HG03095 (cell line): ENCODE measurements at regions not wholly inside any gene's neighbourhood (a gene's known extent, or its start where the extent isn't known, plus 50 kb on each side); places are given as distances from the start of the nearest gene placed in this dataset.

Experiments used
- ATAC-seq: cut with Tn5 transposase; IDR thresholded peaks from one replicate; pipeline ENCODE4 v1.9.1; 2021; ENCODE audit warnings: moderate library complexity; ENCODE audit not compliant: unreplicated experiment

- no peak for ATAC-seq
Observed at GRCh38 chr2:6679471-6679870, 186.2 kb downstream of the CMPK2 start.

DNA sequence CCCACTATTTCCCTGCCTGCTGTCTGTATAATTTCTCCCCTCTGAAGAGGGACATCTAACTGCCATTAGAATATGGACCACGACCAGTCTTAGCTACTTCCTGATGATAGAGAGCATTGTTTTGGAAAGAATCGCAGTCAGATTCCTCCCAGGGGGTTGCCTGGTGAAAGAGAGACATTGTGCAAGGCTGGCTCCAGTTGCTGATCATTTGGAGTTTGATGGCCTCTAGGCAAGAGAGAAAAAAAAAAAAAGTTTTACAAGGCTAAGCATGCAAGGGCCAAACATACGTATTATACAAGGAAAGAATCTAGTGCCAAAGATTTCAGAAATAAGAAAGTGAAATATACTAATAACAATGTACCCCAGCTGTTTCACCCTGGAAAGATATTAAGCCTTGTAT, 182.2 kb downstream of the CMPK2 start:
- no peak for ATAC-seq

GRCh38 chr2:6685447-6685846, 180.3 kb downstream of the CMPK2 start:
- ATAC-seq: no peak

DNA sequence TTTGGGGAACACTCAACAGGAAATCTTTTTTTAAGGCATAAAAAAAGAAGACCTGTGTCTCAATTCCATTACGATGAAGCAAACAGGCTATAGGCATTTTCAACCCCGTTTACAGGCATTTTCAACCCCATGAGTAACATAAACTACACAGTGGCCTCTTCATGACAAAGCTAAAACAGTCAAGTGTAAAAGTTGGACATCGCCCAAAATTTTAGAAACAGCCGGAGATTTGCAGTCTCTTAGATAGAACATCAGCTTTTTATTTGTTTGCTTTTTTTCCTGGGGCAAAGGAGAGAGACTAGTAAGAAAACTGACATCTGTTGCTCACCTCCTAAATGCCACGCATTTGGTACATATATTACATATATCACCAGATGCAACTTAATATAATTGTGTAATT, 173.7 kb downstream of the CMPK2 start:
- ATAC-seq: no peak

GRCh38 chr2:6692819-6693218, 172.9 kb downstream of the CMPK2 start:
- ATAC-seq: no peak

DNA sequence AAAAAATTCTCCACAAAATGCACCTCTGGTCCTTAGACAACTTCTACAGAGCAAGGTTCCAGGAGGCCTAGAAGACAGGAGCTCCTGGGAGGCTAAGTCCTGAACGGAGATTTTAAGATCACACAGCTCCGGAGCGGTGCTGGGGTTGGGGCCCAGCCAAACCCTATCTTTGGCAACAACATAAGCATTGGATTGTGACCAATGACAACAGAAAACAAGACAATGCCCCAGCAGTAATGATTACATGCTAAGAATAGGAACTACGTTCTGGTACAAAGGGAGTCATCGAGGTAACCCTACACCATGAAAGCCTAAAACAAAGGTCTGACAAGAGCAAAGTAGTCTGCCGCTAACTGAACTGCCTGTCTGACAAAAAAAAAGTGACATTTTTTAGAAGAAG, 171.2 kb downstream of the CMPK2 start:
- ATAC-seq: no peak

DNA sequence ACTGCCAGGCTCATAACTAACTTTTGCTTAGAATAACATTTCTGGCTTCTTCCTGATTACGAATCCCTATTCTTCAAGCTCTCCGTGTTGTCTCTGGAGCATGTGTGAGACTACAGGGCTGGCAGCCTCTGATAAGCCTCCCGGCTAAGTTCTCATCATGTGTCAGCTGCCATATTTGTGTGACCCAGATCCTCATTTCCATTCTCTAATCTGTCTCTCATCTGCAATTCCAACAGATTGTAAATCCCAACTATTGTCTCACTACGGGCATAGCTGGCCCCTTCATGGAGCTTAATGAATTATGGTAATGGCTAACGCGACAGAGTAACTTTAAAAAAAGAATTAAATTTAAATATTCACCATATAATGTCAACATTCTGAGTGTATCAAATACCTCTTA, 165.4 kb downstream of the CMPK2 start:
- ATAC-seq: no peak

- ATAC-seq: no peak
Observed at GRCh38 chr2:6704077-6704476, 161.6 kb downstream of the CMPK2 start.

- ATAC-seq: no peak
Observed at GRCh38 chr2:6721395-6721794, 144.3 kb downstream of the CMPK2 start.

DNA sequence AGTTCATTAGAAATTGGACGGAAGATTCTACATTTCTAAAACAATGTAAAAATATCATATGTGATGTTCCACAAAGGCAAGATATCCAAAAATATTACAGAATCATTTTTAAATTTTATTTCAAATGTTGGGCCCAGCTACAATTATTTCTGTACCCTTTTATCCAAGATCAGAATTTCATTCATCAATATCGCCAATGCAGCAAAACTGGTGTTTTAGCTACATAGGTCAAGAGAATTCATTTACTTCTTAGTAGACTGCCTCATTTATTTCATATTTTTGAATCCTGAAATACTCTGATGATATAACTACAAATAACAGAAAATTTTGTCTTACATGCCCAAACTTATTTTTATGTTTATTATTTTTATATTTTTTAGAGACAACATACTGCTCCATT, 143.1 kb downstream of the CMPK2 start:
- ATAC-seq: no peak

DNA sequence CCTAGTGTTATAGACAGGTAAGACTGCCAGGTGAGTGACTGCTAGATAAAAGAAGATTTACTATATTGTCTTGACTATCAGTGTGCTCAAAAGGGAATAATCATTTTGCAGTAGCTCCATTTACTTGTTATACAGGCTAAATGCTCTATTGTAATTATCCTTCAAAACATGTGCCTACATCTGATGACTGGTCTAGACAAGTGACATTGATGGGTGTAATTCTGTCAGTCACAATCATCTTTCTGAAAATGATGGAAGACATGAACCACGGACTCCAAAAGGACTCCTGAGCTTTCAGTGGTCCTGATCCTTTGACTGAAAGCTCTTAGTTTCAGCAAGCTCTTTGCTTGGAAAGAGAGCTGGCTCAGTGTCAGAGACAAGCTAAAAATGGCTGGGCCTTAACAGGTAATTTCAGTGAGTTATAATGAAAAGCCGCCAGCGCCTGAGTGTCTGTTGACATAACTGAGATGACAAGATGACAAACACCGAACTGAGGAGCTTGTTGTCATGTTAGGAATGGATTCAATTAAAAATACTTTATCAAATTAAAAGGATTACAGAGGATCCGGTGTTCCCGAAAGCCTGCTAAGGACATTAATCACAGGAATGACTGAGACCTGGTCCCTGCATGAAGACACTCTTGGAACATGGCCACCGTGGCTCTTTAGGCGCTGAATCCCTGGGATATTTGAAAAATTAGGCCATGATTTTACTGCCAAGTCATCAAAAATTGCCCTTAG, 141.7 kb downstream of the CMPK2 start:
- ATAC-seq: no peak

- ATAC-seq: no peak
Observed at GRCh38 chr2:6724605-6725140, 141.0 kb downstream of the CMPK2 start.

- no peak for ATAC-seq
Observed at GRCh38 chr2:6728156-6728555, 137.6 kb downstream of the CMPK2 start.

- ATAC-seq: no peak
Observed at GRCh38 chr2:6730003-6730402, 135.7 kb downstream of the CMPK2 start.

DNA sequence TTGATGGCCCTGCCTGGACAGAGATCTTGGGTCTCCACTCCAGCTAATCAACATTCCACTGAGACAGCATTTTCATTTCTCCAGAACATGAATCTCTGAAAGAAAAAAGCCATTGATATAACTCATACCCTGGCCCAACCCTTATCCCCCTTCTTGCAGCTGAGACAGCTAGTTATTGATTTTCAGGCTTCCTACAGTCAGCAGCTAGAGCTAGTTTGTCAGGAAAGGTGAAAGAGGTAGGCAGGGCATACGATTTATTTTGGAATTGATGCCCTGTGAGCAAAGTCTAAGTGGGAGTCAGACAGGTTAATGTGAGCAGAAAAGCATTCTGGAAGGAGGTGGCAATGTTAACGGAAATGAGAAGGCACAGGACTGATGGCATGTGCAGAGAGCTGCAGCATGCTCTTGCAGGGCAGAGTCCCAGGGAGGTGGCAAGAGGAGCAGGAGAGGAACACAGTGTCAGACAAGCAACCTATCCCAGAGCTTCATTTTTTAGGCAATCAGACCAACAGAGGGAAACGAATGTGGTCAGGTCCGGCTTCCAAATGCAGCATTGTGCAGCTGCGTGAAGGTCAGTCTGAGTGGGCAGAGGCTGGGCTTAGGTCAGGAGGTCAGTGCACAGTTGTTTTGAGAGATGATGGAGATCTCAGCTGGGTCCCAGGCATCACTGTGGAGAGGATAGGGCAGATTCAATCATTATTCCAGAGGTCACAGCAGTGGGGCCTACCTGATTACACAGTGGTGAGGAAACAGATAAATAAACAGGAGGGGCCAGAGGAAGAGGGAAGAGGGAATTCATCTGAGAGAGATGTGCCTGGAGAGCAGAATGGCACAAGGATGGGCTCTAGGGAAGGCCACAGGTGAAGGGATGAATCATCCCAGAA, 134.8 kb downstream of the CMPK2 start:
- ATAC-seq: no peak

GRCh38 chr2:6739547-6739946, 126.2 kb downstream of the CMPK2 start:
- no peak for ATAC-seq

DNA sequence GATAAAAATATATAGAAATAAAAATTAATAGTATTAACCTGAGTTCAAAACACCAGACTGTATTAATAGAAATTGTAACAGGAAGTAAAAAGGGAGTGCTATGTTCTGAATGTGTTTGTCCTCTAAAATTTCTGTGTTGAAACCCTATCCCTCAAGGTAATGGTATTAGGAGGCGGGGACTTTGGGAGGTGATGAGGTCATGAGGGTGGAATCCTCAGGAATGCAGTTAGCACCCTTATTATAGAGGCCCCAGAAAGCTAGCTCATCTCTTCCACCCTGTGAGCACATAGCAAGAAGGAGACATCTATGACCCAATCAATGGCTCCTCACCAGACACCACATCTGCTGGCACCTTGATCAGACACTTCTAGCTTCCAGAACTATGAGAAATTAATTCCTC, 124.5 kb downstream of the CMPK2 start:
- no peak for ATAC-seq

GRCh38 chr2:6744038-6744437, 121.7 kb downstream of the CMPK2 start:
- ATAC-seq: no peak

GRCh38 chr2:6747433-6747832, 118.3 kb downstream of the CMPK2 start:
- no peak for ATAC-seq

DNA sequence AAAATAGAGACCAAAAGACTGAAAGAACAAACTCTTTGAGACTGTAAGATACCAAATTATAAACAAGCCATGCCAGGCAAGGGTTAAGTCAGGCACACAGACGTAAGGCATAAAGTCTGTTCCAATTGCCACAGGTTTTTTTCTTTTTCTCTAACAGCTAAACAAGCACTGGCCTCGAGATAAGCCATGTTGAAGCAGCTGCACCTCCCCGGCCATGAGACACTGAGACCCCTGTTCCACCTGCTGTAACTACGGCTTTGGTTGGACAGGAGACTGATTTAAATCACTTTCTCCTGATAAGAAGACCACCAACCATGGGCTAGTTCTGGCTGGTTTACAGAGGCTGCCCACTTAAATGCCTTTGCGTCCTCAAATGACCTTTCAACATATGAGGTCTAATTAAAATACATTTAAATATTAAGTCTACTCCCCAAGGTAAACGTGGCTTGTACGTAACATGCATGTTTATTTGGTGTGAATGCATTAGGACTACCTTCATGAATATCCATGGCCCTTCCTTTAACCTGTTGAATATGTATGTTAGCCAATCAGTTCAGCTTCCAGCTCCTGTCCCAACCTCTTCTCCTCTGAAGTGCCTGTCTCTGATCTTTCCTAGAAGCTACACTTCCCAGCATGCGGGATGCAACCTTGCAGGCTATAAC, 117.2 kb downstream of the CMPK2 start:
- no peak for ATAC-seq

GRCh38 chr2:6749962-6750361, 115.7 kb downstream of the CMPK2 start:
- no peak for ATAC-seq
